Lower leg skin (tissue), 4 donors: ENCODE measurements at regions not wholly inside any gene's neighbourhood (a gene's known extent, or its start where the extent isn't known, plus 50 kb on each side); places are given as distances from the start of the nearest gene placed in this dataset.

Experiments
- DNase-seq, 2 donors: peaks; one replicate each; pipeline ENCODE4 v3.0.0-alpha.2; 2019; ENCODE audit warnings: low spot score in 2 of 2
- H3K4me3 ChIP-seq: fragments of 200-600 bp; sonication (generic); 2 replicates; pipeline ENCODE4 v1.5.1; 2017; ENCODE audit warnings: mild to moderate bottlenecking, low read depth; ENCODE audit not compliant: poor library complexity, severe bottlenecking
- POLR2A ChIP-seq, 2 donors: fragments of 450-650 bp; IDR thresholded peaks; one replicate each; pipeline ENCODE4 v1.6.1; 2016 to 2017; ENCODE audit warnings: antibody characterized with exemption in 2 of 2, mild to moderate bottlenecking in 1 of 2, moderate library complexity in 1 of 2
- WGBS, 2 donors: methylation state at CpG; one replicate each; pipeline ENCODE4 v1.1.5; 2018; 5-methylcytosine and 5-hydroxymethylcytosine counted together
- intact Hi-C: fragments of 100-400 bp; cut with DNase I; formaldehyde crosslinking; loops from one replicate; pipeline ENCODE4 v1.15.0; 2023; ENCODE audit warnings: low total_unique reads
- TF ChIP-seq, protein P1 (sequence below), 3 donors: fragments of 450-650 bp; IDR thresholded peaks; one replicate each; pipeline ENCODE4 v1.5.1; 2016; ENCODE audit warnings: antibody characterized with exemption in 3 of 3, mild to moderate bottlenecking in 3 of 3, moderate library complexity in 2 of 3

DNA sequence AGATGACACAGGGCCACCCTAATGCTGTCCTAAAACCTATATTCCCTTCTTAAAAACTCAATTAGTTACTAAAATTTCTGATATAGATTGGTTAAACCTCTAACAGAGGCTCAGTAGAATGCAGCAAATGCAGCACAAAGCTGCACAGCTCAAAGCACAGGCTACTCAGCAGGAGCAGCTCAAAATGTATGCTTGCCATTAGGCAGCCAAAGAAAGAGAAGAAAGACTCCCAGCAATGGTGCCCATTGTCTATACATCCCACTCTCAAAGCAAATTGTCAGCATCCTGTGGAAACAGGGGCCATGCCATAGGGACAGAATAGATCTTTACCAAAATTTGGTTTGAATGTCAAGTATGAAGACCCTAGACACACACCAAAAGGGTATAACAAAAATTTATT, 73.5 kb downstream of the TFPI2 start:
- intact Hi-C loops: no loop called here
- H3K4me3 ChIP-seq: no peak overlapping the region
- TF ChIP-seq POLR2A (IDR thresholded peaks at IDR 0.05): no peak
- DNase-seq: no peak

DNA sequence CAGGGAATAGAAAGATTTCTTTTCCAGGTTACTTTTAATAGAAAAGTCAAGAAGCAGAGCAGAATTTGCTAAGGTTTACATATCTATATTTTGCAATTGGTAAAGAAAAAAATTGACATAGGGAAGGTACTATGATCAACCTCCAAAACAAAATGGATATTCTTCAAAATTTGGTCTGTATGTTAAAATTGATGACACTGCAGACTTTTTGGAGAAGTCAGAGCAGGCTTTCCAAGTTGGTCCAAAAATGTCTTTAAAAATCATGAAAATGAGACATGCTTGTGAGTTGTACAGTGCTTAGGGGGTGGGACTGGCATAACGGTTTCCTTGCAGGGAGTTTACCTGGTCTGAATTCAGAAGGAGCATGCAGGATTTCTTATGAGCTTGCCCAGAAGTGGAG, 77.0 kb downstream of the TFPI2 start:
- no peak overlapping the region for H3K4me3 ChIP-seq
- intact Hi-C loops: no loop called here
- 59 to 64% methylated on average over 1 of the region's 1 CpG for WGBS, 2 donors
- TF ChIP-seq POLR2A (IDR thresholded peaks at IDR 0.05): no peak
- TF ChIP-seq, protein P1, sequence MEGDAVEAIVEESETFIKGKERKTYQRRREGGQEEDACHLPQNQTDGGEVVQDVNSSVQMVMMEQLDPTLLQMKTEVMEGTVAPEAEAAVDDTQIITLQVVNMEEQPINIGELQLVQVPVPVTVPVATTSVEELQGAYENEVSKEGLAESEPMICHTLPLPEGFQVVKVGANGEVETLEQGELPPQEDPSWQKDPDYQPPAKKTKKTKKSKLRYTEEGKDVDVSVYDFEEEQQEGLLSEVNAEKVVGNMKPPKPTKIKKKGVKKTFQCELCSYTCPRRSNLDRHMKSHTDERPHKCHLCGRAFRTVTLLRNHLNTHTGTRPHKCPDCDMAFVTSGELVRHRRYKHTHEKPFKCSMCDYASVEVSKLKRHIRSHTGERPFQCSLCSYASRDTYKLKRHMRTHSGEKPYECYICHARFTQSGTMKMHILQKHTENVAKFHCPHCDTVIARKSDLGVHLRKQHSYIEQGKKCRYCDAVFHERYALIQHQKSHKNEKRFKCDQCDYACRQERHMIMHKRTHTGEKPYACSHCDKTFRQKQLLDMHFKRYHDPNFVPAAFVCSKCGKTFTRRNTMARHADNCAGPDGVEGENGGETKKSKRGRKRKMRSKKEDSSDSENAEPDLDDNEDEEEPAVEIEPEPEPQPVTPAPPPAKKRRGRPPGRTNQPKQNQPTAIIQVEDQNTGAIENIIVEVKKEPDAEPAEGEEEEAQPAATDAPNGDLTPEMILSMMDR (IDR thresholded peaks at IDR 0.05): no peak
- DNase-seq: no peak

DNA sequence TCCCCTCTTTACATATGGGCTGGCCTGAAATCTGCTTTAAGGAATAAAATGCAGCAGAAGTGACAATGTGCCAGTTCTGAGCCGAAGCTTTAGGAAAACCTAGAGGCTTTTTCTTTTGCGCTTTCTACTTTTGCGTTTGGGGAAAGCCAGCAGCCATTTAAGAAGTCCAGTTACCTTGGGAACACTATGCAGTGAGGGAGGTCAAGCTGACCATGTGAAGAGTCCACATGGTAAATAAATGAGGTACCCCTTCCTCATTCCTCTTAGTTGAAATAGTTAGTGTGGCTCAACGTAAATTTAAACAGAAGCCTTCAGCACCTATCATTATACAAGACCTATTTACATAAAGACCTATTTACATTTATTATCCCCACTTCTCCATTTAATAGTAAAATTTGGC, 78.5 kb downstream of the TFPI2 start:
- no peak overlapping the region for H3K4me3 ChIP-seq
- DNase-seq: no peak
- intact Hi-C loops: no loop called here
- 88 to 90% methylated on average over 4 of the region's 4 CpGs for WGBS, 2 donors
- TF ChIP-seq, protein P1 (IDR thresholded peaks at IDR 0.05): no peak
- TF ChIP-seq POLR2A (IDR thresholded peaks at IDR 0.05): no peak

DNA sequence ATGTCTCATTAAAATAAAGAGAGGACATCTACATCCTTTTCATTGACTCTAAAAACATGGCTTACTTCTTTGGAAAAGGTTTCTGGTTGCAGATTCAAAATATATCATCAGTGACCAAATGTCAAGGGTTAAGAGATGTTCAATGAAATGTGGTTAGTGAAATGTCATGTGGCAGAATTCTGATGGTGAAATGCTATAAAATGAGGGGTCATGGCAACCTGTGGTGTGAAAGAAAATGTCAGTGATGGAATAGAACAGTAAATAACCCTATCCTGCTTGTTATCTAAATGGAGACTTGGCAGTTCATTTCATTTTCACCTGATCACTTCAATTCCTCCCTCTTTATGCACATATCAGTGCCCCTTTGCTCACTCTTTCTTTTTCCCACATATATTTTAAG, 79.4 kb downstream of the TFPI2 start:
- DNase-seq: no peak
- intact Hi-C loops: no loop called here
- TF ChIP-seq POLR2A (IDR thresholded peaks at IDR 0.05): no peak
- TF ChIP-seq, protein P1 (IDR thresholded peaks at IDR 0.05): no peak
- no peak overlapping the region for H3K4me3 ChIP-seq

DNA sequence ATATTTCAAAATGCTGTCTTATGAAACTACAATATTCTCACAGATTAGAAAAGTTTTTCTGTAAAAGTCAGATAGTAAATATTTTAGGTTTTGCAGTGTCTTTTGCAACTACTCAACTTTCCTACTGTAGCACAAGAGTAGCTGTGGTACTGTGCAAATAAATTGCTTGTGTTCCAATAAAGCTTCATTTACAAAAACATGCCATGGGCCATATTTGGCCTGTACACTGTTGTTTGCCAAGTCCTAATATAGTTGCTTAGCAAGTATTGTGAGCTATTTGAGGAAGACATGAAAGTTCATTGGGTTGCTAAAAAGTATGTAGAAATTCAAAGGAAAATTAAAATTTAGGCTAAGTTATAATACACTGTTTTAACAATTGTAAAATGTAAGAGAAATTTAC, 80.0 kb downstream of the TFPI2 start:
- intact Hi-C loops: no loop called here
- TF ChIP-seq POLR2A (IDR thresholded peaks at IDR 0.05): no peak
- TF ChIP-seq, protein P1 (IDR thresholded peaks at IDR 0.05): no peak
- H3K4me3 ChIP-seq: no peak overlapping the region
- DNase-seq: no peak

DNA sequence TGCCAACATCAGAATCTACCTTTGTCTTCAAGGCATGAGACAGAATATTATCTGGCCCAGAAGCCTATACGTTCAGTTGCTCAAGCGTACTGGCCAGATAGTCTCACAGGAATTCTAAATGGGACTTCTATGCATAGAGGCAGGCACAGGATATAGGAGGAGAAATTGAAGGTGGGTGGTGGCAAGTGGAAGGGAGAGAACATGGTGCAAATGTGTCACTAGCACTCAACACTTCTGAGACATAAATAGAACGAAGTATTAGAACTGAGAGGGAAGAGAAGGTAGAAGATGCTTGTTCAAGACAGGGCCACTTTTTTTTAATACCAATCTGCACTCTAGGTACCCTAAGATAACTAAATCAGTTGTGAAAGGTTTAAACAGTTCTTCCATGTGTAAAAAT, 85.8 kb downstream of the TFPI2 start:
- no peak overlapping the region for H3K4me3 ChIP-seq
- no peak for TF ChIP-seq POLR2A (IDR thresholded peaks at IDR 0.05)
- TF ChIP-seq, protein P1 (IDR thresholded peaks at IDR 0.05): no peak
- WGBS, 2 donors: 83 to 85% methylated on average over 3 of the region's 3 CpGs
- DNase-seq: no peak
- intact Hi-C loops: no loop called here
